Activated CD4-positive, alpha-beta T cell treated with anti-CD3 and anti-CD28 coated beads for 4 hours (primary cell): ENCODE measurements at regions not wholly inside any gene's neighbourhood (a gene's known extent, or its start where the extent isn't known, plus 50 kb on each side); places are given as distances from the start of the nearest gene placed in this dataset.
A peak's percentile ranks its signal among the peaks of the same experiment; 100 is the strongest.

ENCODE experiments used
- DNase-seq, 2 donors: peaks; one replicate each; pipeline ENCODE4 v3.0.0-alpha.2; 2020

DNA sequence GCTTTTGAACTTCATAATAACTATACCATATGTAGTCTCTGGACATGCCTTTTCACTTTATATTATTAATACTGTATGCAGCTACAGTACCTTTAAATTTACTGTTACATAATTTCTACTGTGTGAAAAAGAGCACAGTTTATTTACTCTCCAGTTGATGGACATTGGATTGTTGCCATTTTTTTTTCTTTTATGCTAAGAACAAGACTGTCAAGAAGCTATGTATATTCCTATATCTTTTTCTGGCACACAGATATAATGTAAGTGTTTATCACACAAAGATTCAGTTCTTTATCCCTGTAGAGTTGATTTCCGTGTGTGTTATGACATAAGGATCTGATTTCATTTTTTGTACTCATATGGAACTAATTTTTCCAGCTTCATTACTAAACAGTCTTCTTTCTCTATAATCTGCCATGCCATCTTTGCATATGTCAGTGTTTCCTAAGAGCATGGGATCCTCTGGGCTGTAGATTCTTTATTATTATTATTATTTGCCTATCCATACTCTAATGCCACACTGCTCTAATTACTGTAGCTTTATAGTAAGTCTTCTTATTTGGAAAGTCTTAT lies 593.0 kb upstream of the ATP2B1 start:
- DNase-seq: no peak

DNA sequence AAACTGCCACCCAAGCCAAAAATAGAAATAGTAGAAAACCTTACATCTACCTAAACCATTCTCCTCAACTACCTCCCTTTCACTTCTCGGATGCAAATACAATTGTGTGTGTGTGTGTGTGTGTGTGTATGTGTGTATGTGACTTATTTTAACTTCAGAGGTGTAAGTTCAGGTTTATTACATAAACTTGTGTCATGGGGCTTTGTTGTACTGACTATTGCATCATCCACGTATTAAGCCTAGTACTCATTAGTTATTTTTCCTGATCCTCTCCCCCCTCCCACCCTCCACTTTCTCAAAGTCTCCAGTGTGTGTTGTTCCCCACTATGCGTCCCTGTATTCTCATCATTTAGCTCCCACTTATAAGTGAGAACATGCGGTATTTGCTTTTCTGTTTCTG lies 592.5 kb upstream of the ATP2B1 start:
- no peak for DNase-seq

DNA sequence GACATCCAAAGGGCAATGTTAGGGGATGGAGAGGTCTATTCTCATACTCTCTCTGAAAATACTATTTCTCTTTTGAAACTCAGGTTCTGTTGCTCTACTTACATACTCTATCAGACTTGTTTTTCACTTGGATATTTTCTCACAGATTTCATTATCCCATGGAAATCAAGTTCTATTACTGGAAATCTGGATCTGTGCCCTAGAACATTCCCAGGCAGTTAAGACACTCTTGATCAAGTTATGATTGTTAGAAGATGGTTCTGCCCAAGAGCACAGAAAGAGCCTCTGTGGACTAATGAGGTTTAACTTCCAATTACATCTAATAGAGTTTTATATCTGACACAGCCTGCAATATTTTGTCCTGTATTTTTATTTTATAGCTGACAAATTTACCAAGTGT lies 591.0 kb upstream of the ATP2B1 start:
- no peak for DNase-seq

DNA sequence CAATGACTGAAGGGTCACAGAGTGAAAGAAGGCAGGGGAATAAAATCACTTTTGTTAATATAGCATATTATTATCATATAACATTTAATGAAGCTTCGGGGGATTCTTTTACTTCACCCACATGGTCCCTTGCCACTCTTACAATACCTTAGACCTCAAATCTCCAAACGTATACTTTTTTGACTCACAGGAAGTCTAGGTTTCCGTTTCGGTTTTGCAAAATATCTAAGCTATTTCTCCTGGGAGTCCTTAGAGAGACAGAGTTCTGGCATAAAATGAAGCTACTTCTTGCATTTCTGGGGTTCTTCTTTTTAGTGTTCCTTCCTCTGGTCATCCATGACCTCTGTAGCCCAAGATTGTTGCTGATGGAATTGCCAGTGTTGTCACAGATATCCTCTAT lies 590.5 kb upstream of the ATP2B1 start:
- DNase-seq: no peak

DNA sequence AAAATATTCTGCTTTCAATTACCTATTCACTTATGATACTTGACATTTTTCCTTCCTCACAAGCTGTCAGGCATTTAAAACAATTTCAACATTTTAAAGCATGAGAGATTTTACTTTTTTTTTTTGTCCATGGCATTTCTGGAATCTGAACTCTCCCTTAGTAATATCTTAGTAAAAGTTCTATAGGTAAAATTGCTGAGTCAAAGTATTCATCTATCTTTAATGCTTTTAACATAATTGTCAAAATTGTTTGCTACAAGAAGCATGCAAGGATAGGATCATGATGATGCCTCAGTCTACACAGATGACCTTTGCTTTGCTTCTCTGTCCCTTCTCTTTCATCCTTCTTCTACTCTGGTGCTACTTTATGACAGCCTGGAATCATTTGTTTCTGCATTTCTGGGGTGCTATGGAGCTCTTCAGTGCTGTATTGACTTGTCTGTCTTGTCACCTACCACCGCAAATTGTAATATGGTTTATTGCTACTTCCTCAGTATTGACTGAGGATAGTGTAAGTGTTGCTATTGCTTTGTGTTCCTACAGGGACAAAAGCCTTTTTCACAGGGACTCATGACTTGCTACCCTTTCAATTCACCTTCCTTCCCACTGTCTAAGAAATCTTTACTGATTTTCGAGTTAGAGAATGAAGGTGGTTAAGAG lies 589.8 kb upstream of the ATP2B1 start:
- no peak for DNase-seq

DNA sequence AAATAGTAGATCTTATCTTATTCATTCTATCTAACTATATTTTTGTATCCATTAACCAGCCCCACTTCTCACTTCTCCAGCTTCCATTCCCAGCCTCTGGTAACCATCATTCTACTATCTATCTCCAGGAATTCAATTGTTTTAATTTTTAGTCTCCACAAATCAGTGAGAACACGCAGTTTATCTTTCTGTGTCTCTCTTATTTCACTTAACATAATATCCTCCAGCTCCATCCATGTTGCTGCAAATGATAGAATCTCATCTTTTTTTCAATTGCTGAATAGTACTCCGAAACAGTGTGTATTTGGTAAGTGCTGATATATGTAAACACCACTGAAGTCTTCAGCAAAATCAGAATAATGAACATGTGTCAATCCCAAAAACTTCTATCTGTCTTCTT lies 587.2 kb upstream of the ATP2B1 start:
- DNase-seq: no peak

DNA sequence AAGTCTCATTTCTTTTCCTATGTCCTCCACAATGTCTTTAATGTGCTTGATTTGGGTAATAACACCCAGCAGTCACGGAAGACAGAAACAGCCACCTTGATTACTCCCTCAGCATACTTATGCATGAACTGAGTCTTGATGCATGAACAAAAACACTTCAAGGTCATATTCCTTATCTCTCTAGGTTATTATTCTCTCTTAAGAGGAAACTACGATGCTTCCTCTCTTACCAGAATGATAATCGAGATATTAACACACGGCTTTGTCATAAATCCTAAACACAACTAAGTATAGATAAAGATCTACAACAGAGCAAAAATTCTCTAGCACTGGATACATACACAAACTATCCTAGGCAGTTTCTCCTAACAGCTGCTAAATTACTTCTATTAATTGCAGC lies 583.5 kb upstream of the ATP2B1 start:
- no peak for DNase-seq

DNA sequence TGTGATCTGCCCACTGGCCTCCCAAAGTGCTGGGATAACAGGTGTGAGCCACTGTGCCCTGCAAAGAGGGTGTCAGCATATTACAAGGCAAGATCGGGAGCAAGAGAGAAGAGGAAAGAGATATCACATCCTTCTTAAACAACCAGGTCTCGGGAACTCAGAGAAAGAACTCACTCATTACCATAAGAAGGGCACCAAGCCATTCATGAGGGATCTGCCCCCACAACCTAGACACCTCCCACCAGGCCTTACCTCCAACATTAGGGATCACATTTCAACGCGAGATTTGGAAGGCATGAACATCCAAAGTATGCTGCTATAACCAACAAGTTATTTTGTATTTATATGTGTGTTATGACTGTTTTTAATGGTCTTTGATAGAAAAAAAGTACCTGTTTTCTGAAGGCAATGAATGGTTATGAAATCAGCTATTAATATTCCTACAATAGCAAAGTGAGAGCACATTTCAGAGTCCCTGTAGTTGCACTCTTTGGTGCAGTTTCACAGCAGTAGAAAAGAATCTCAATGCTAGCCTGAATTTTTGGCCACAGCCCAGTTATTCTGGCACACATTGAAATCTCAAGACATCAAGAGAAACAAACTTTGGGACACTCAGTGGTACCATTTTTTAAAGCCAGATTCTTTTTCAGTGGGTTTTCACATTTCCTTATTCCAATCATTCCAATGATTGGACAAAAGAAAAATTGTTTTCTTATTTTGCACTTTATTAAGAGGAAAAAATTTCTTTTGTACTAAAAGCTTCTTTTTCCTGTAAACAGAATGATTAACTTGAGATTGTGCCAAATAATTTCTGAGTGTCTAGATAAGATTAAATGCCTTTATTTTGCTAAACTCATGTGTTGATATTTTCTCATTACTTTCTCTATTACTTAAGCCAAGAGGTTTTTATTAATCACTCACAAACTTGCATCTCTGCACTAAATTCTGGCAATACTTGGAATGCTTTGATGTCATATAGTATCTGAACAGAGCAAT lies 582.6 kb upstream of the ATP2B1 start:
- no peak for DNase-seq

DNA sequence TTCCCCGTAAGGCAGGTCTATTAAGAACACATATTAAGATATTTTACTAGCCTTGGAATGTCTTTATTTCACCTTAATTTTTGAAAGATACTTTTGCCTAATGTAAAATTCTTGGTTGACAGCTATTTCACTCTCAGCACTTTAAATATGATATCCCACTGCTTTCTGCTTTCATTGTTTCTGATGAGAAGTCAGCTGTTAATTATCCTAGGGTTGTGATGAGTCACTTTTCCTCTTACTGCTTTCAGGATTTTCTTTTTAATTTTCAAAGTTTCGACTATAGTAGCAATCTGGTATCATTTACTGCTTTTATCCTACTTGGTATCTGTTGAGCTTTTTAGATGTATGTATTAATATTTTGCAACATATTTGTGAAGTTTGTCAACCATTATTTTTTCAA lies 578.9 kb upstream of the ATP2B1 start:
- no peak for DNase-seq

DNA sequence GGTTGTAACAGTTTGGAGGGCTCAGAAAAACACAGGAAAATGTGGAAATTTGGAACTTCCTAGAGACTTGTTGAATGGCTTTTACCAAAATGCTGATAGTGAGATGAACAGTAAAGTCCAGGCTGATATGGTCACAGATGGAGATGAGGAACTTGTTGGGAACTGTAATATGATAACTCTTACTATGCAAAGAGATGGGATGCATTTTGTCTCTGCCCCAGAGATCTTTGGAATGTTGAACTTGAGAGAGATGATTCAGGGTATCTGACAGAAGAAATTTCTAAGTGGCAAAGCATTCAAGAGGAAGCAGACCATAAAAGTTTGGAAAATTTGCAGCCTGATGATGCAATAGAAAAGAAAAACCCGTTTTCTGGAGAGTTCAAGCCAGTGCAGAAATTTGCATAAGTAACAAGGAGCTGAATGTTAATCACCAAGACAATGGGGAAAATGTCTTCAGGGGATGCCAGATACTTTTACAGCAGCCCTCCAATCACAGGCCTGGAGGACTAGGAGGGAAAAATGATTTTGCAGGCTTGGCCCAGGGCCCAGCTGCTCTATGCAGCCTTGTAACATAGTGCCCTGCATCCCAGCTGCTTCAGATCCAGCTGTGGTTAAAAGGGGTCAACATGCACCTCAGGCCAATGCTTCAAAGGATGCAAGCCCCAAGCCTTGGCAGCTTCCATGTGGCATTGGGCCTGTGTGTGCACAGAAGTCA lies 572.7 kb upstream of the ATP2B1 start:
- DNase-seq: no peak

DNA sequence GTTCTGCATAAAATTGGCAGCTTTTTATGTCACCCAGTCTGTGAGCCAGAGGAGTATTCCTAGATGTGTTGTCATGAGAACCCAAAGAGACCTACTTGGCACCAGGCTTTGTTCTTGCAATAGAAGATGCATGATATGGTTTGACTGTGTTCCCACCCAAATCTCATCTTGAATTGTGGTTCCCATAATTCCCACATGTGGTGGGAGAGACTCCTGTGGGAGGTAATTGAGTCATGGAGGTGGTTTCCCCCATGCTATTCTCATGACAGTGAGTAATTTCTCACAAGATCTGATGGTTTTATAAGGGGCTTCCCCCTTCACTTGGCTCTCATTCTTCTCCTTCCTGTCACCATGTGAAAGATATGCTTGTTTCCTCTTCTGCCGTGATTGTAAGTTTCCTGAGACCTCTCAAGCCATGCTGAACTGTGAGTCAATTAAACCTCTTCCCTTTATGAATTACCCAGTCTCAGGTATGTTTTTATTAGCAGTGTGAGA lies 572.0 kb upstream of the ATP2B1 start:
- no peak for DNase-seq

DNA sequence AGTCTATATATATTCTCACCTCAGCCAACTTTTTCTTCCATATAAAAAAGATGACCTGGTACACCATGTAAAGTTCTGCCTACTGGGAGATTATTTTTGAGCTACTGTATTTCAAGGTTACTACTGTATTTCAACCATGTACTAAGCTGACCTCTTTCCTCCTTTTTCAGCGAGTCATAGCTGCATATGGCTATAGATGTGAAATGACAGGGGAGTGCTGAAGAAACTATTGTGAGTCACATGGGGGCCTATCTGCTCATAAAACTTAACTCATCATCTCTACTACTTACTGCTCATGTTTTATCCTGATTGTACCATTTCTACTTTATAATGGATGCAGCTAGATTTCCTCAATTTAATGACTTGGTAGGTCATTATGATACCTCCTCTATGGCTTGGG lies 571.4 kb upstream of the ATP2B1 start:
- DNase-seq: no peak

DNA sequence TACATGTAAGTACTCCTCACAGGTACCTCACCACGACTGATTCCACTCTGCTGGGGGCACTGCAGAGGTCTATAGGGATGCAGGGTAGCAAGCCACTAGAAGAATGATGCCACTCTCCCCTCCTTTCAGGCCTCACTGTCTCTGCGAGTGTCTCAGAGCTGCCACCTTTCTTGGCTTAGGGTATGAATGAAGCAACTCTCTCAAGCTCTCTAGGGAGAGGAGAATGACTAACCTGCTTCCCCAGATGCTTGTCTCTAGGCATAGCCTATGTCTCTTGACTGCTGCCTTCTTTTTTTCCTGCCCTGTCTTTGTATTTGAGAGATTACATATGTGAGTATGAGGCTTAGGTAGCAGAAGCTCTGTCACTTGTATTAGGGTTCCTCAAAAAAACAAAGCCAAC lies 566.5 kb upstream of the ATP2B1 start:
- no peak for DNase-seq

DNA sequence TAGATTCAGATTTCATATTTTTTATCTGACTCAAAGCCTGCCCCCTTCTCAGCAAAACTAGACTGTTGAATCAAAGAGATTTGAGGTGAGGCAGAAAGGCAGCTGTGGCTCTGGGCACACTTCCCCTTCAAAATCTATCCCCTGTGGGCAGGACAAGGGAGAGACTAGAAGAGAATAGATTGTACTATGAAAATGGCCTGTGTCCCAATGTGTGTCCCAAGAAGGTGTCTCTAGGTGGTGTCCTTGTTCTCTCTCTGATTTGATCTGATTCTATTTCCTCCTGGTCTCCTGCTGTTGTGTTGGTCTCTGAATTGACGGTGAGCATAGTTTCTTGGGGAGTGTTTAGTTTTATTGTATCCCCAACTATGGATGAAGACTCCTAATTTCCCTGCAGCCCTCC lies 565.8 kb upstream of the ATP2B1 start:
- DNase-seq: no peak

DNA sequence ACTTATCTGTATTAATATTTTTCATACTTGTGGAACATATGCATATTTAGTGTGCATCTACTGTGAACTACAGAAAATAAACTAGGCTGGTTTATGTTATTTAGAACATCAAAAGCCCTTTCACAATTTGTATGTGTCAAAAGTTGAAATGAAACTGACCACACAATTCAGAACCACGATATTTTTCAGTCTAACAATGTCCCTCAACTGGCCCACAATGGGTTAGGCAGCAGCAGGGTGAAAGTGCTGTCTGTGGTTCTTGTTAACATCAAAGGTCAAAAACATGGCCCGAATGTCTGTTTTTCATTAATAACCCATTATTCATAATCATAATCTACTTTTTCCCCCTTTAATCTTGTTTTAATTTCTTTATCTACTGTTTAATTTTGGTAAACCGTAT lies 559.9 kb upstream of the ATP2B1 start:
- no peak for DNase-seq

DNA sequence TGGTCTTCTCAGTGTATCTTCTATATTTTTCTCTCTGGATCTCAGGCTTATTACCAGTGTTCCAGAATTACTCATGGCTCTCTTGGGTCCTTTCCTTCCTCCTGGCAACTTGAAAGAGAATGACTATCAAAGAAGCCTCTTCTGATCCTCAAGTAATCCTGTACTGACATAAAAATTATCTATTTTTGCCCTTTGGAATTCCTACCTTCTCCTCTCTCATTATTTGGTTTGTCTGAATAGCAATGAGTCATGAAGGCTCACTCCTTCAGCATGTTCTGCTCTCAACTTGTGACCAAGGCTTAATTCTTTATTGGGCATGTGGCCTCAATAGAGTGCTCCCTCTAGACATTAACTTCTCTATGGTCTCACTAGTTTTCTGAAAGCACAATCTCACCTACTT lies 553.6 kb upstream of the ATP2B1 start:
- no peak for DNase-seq

DNA sequence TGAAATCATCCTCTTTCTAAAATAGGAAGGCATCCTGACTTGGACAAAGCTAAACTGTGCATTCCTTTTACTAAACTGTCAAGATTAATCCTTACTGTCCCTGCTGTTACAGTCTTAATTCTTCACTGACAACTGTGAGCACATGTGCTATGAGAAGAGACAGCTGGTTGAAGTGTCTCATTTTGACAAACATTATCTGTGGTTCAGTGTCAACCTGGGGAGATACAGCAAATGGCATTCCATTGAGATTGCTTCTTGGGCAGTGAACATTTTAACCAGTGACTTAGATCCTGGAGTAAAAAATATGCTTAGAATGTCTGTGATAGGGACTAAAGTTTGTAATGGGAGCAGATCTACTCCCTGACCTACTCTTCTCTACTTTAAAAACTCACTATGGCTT lies 552.6 kb upstream of the ATP2B1 start:
- DNase-seq: no peak

DNA sequence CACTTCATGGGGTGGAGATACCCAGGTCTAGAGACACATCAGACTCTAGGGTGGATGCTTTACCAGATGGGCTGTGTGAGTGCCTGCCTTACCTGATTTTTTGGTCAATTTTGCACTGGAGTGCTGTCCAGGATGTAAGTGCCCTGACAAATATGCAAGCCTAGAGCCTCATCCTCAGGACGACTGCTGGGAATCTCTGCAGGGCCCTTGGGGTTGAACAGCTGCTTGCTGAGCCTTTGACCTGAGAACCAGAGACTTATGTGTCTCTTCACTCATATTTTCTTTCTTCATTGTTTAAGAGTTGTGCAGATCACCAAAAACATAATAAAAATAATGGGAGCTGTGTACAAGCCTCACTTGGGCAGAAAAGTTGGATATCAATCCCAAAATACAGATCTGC lies 551.5 kb upstream of the ATP2B1 start:
- no peak for DNase-seq

DNA sequence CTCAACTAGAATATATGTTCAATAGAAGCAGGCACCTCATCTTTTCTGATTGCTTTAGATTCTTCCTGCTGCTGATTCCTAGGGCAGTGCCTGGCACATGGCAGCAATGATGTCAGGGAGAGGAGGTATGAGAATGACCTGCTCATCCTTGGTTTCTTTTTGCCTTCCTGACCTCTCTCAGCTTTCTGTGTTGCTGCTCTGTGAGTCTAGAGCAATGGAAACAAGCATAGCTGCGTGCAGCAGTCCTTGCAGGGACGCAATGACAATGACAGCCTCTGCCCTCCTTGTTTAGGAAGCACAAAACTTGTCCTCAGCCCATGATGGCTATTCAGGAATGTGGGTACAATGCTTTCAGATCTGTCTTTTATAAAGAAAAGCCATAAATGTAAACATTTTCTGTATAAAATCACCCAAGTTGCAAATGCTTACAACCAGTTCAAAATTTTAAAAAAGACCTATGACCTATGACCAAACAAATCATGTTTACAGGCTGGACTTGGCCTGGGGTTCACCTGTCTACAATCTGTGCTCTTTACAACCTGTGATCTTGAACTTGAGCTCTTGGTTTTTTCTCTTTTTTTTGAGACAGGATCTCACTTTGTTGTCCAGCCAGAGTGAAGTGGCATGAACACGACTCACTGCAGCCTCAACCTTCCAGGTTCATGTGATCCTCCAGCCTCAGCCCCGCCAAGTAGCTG lies 549.4 kb upstream of the ATP2B1 start:
- DNase-seq: no peak

DNA sequence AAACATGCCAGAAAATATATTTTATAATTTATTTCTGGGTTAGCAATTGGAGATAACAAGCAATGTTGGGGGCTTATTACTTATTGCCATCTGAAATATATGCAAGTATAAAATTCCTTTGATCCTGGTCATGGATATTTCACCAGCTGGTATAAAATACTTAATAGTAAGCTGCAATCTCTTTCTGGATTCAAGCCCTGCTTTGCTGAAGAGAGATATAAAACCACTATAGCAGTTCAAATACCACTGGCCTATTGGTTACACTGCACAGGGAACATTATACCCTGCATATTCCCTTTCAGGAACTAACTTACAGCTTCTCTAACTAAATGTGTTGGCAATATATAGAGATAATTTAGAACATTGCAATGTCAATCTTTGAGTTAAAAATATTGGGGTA lies 546.2 kb upstream of the ATP2B1 start:
- no peak for DNase-seq

DNA sequence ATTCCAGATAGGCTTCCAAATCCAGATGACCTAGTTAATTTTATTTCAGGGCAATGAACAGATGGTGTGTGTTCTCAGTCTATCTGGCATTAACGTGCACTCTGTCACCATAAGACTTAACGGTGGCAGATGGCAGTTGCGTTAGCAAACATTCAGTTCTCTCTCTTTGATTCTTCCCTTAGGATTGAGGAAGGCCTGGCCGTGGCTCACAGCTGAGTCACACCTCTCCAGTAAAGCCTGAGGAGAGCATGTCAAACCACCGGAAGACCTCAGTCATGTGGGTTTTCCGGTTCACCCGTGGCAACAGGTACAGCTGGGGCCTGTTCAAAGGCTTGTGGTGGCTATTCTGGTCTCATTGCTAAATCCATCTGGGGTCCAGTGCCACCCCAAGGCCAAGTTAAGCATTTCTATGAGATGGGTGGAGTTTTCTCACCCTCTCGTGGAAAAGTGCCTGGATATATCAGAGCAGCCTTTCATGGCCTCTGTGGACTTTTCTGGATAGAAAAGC lies 545.1 kb upstream of the ATP2B1 start:
- peak; percentile 4 to 9 for DNase-seq

DNA sequence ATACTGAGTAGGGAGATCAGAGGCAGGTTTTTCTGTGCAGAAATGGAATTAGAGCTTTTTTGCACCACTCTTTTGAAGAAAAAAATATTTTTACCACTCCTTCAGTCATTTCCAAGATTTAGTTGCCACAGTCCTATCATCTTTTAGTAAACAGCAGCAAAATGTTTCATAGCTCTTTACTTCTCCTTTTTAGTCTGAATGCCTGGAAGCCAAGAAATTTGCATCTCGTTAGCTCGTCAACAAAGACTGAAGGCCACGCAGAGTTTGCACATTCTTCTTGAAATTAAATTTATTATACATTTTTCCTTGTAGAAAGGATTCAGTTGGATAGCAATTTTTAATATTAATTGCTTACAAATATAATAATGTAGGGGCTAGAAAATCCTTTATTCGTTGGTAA lies 544.5 kb upstream of the ATP2B1 start:
- DNase-seq: no peak
